Activated CD4-positive, alpha-beta T cell treated with anti-CD3 and anti-CD28 coated beads, Interleukin-2, Interleukin-4, amounts not matched to agents 100 ng/mL and 50 ng/mL, durations not matched to agents 16 hours and 8 hours (primary cell): ENCODE measurements at regions not wholly inside any gene's neighbourhood (a gene's known extent, or its start where the extent isn't known, plus 50 kb on each side); places are given as distances from the start of the nearest gene placed in this dataset.
"Not testable (repeated sequence)": the region's sequence is repeated elsewhere in the genome, so short reads cannot be mapped to it uniquely, and the experiment has no call there.

Experiments used
- DNase-seq: peaks from one replicate; pipeline ENCODE4 v3.0.0-alpha.2; 2020; ENCODE audit warnings: low spot score

DNA sequence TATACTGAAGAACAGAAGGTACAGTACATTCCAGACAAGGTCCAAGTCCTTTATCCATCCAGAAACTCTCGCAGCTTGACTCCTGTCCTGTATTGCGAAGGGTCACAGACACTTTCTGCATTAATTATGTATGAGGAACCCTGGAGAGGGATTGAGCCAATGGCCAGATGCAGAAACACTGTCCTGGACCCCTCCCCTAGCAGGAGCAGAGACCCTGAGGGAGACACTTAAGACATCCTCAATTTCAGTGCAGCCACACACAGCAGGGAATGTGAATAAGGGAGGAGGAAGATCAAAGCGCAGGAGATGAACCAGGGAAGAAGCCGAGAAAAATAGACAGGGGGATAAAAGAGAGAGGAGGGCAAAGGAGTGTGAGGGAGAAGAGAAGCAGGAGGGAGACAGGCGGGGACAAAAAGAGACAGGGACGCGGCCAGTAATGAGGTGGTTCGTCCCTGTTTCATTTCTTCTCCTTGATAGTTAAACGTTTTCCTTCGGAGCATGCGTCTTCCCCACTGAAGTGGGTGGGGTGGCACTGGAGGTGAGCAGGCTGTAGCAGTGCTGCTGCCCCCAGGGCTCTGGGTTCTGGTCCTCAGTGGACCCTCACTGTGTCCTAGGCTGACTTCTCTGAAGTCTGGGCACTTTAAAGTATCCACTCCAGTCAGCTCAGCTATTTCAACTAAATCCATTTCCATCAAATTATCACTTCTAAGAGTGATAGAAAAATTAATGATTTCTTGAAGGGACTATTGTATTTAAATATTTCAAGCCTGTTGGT is 356.4 kb upstream of the NOCT start:
- no peak for DNase-seq

DNA sequence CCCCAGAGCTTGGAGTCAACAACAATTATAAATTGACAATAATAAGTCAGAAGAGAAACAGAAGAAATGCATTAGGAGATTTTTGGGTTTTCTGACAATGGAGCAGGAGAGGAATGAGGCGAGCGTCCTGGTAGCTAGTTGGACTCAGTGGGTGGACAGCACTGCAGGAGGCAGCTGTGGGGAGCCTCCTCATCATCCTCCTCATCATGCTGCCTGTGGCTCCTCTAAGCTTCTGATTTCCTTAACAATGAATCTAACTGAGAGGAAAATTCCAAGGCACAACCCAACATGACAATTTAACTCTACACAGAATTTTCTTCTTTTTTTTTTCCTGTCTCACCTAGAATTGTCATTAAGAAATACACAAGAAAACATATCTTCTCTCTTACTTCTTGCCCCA is 357.1 kb upstream of the NOCT start:
- no peak for DNase-seq

DNA sequence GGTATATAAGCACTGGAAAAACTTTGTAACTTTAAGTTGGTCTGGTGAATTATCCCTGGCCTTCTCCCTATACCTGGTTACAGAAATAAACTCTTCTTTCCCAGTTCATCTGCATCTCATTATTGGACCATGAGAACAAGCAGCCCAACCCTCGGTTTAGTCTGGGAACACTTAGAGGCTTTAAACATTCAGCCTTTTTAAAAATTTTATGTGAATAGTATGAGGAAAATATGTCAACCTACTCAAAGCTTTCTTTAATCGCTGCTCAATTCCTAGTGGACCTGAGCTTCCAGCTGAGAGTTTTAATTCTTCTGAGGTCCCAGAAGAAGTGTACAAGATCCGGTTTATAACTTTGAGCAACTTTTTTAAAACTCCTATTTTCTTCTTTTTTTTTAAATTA is 358.6 kb upstream of the NOCT start:
- no peak for DNase-seq

DNA sequence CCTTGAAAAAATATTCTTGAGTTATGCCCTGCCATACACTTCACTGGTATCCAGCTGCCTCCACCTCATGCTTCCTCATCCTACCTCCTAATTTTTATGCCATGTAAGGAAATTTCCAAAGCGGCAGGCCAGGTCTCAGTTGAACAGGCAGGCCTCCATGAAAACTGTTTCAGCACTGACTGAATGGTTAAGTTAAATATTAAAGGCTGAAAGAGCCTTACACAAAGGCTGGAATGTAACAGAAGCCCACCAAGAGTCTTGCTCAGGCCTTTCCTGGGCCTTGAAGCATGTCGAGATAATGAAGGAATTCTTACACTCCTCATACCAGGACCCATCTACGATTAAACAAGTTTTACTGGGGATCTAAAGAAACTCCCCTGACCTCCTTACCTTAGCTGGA is 359.6 kb upstream of the NOCT start:
- no peak for DNase-seq

DNA sequence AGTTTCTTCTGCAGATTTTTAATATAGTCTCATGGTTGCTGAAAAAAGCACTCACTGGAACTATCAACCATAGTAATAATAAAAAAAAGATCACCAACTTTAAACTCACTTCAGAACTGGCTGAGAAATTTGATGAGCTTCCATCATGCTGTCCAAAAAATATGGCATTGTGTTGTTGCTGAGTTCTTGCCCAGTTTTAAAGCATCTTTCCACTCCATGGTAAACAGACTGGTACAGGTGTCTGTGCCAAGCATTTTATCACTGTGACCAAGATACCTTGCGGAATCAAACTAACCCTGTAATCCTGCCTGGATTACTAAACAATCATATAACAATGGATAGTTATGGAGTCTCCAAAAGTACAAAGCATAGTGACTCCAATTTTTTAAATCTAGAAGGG is 360.3 kb upstream of the NOCT start:
- DNase-seq = no peak

DNA sequence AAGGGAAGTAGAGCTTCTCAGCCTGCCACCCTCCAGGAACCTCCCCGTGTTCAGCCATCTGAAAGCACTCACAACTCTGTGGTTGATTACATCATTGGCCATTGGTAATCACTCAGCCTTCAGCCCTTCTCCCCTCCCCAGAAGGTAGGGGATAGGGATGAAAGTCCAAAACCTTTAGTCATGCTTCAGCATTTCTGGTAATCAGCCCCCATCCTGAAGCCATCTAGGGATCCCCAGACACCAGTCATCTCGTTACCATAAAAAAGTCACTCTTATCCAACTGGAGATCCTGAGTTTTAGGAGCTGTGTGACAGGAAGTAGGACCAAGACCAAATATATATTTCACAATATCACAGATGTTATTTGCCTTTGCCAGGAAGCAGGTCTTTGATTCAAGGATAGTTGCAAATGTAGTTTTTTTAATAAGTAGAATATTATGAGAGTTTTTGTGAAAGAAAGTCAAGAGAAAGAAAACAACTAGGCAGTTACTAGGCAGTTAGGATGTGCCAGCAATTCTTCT is 364.6 kb upstream of the NOCT start:
- DNase-seq = no peak

DNA sequence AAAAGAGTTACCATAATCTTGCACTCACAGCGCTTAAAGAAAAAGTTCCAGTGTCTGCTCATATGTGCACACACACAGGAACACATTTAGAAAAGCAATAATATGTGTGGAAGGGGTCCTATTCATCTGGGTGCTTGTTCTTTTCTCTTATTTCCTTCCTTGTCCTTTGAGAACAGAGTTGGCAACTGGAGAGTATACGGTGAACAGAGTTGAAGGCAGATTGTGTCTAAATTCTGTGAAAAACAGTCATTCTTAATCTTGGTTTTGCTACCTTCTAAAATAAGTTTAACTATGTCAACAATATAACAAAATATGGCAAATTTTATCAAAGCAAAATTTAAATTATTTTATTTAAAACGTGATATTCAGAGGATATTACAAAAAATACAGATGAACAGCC is 365.1 kb upstream of the NOCT start:
- no peak for DNase-seq

DNA sequence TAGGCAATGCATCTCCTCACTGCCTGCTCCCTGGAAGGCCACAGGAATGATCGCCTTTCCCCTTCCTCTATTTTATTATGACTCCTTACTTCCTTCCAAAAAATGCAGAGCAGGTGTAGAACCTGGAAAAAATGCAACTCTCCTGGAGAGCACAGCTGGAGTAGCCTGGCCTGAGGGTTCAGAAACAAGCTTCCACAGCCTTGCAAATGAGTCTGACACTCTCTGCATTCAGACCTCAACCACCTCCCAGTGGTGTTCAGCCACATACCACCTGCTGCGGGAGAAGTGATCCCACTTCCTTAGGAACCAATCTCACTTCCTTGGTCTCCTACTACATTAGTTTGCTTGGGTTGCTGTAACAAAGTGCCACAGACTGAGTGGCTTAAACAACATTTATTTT is 368.1 kb upstream of the NOCT start:
- DNase-seq = no peak

DNA sequence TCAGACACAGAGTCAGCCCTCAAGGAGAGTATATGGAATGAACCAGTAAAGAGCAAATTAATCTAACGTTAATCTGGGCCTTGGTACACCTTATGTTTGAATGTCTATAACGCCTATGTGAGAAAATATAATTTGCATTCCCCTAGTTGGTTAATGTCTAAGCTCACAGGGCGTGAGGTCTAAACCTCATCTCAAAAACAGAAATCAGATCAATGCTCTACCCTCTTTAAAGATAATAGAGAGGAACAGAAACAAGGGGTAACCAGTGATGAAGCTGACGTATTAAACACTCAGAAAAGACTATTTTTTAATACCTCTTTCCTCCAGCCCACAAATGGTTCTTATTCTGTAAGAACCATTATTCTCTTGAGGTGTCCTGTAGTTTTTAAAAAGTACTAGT is 369.2 kb upstream of the NOCT start:
- DNase-seq = no peak

DNA sequence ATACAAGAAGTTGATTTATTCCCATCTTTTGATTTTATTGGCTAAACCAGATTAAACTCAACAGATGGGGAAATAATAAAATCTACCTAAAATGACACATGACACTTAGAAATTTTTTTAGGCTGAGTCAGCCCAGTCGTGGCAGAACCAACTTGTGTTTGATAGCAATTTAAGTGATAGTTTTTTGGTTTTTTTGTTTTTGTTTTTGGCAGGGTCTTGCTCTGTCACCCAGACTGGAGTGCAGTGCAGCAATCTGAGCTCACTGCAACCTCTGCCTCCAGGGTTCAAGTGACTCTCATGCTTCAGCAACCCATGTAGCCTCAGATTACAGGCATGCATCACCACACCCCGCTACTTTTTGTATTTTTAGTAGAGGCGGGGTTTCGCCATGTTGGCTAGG is 370.3 kb upstream of the NOCT start:
- no peak for DNase-seq

DNA sequence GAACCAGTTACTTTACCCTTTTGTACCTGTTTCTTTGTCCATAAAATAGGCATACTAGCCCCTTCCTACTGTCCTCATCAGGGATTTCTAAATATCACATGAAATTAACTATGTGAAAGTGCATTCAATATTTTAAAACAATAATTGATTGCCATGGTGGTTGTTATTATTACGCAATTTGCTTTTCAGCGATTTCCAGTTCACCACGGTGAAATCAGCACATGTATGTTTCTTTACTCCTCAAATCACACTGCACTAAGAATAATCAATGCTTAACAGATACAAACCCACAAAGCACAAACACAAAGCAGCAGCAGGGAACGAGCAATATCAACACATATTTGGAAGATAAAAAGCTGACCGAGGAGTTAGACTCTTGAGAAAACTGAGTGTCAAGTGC is 371.3 kb upstream of the NOCT start:
- no peak for DNase-seq

DNA sequence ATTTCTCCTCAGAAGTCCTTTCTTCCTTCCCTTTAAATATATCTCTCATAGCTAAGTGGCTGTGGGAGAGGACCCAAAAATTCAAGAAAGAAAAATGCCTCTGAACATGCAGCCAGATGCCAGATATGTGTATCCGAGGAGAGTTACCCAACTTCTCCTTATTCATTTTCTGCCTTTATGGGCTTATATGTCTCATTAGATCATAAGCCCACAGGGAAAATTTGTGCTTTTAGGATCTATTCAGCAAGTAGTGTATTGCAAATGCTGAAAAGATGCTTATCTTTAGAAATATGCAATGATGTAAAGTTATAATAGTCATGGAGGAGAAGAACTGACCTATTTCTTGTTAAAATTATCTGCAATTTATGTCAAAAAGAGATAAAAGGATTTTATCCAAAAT is 371.8 kb upstream of the NOCT start:
- no peak for DNase-seq

DNA sequence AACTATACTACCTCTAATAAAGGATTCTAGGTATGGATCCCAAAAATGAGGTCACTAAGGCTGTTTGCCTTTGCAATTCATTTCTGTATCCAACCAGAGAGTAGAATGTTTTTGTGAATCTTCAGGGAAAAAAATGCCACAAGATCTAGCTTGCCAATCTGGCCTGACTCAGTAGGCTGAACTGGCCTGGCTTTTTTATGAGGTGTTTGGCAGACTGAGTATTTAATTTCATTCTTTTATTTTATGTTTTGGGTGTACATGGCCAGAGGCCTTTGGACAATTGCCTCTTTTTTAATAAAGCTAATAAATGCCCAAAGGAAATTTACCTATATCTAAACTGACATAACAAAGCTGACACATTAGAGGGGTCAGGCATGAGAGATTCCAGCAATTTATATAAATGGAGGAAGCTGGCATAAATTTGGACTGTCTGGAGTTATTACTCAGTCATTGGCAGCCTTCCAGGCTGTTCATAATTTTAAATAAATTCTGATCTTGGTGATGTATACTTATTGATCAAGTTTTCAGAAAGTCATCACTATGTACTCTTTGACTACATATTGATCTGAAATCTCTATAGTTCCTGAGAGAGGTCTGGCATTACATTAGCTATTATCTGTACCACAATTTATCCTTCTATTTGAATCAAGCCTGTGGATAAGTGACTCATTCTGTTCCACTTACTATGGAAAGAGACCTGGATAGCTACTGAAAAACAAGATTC is 376.4 kb upstream of the NOCT start:
- DNase-seq = no peak

DNA sequence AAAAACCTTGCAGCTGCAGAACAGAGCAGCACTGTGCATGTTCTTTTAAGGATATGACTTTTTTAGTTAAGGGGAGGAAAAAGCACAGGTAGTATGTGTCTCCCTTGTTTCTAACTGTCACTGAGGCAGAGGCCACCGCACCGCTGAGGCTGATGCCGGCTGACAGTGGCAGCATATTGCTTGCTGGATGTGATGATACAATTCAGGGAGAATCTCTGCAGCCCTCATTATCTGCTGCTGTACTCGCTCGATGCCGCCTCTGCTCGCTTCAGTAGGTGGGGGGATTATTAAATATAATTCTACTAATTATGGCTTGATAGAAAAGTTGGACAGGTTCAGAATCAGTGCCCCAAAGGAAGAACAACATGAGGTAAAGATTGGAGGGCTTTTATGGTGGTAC is 378.8 kb upstream of the NOCT start:
- no peak for DNase-seq

DNA sequence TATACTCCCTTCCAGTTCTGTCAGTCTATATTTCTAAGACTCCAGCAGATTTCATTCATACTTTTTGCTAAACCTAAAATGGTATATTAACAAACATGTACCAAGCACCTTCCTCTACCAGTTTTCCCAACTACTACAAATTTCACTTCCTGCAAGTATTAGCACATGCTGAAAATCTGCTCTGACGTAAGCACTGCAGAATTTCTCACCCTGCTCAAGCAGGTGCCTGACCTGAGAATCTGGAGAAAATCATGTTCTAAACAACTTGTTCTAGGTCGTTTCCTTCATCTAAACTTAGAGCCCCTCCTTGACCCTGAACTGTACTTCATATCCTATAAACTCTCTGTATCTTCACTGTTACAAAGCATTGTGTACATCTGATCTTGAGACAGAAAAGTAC is 380.7 kb upstream of the NOCT start:
- no peak for DNase-seq

DNA sequence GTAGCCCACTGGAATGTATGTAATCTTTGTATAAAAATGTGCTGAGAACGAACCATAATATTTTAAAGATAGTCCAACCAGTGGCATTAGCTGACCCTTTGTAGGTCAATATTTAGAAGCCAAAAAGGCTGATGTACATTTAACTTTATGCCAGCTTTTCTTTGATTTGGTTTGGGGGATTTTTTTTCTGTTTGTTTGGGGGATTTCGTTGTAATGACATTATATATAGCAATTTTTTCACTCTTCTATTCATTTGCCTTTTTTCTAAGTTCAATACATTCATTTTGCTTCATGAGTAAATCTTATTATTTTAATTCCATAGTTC is 382.0 kb upstream of the NOCT start:
- DNase-seq = no peak

DNA sequence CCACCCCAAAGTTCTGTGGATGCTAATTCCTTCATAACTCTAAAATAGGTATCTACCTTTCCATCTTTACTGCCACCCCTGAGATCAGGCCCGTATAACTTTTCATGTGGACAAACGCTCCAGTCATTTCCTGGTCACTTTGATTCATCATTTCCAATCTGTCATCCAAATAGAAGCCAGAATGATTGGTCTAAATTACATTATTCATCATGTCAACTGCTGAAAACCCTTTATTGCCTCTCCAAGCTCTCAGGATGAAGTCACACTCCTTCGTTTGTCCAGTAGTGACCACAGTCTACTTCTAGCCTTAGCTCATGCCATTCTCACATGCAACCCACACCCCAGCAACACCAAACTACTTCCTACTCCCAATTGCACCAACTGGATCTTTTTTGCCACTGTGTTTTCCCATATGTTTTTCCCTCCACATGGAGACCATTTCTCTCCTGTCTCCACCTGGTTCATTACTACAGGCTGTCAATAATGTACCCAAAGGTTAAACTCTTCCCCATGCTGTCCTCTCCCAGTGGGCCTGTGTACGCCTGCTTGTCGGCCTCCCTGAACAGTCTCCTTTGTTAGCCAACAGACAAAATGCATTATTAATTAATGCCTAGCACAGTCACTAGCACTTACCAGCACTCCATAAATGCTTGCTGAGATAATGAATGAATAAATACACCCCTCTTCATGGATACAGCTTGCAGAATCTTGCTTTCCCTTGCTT is 382.6 kb upstream of the NOCT start:
- no peak for DNase-seq

DNA sequence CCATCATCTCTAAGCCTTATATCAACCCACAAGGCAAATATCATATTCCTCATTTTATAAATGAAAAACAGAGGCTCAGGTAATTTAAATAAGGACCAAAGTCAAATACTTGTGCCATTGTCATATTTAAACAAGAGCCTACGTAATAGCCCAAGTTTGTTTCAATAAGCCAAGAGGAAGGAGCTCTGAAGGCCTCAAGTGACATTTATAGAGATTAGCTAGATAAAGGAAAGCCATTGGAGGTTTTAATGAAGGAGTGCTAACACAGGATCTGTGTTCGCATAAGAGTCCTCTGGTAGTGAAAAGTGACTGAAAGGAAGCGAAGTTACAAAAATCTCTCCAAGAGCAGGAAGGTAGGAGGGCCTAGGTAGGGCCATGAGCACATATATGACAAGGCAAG is 384.9 kb upstream of the NOCT start:
- no peak for DNase-seq

DNA sequence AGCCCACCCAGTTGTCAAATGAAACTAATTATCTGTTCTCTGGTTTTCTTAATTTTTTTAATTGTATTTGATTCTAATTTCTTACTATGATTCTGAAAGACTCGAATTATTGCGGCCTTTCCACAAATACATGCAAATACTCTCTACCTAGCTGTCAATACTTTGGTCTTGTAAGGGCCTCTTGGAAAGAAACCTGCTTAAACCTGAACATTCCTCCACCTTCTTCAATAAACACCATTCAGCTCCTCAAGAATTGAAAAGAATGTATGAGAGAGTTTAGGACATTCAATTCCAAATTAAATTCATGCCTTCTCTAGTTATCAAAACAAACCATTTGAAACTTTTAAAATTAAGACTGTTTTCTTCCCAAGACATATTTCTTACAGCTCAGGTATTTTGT is 385.9 kb upstream of the NOCT start:
- DNase-seq = no peak

DNA sequence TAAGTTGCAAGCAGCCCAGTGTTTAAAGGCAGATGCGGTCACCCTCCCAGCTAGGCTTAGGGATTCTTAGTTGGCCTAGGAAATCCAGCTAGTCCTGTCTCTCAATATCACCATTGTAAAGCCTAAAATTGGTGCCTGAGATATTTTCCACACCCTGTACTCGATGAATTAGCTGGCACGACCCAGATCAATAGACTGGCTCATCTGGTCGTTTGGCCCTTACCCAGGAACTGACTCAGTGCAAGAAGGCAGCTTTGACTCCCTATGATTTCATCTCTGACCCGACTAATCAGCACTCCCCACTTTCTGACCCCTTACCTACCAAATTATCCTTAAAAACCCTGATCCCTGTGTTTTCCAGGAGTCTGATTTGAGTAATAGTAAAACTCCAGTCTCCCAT is 384.9 kb upstream of the SLC7A11 start:
- DNase-seq = no peak

DNA sequence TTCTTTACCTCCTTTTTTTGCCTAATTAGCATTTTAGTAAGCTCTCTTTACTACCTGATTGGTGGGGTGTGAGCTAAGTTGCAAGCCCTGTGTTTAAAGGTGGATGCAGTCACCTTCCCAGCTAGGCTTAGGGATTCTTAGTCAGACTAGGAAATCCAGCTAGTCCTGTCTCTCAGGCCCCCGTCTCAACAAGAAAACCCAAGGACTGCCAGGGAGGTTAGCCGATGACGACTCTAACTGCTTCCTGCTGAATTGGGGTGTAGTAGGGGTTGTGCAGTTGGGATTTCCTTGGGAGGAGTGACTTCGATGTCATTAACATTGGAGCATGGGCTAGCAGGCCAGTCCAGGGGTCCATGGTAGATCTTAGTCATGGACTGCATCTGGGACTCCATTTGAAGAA is 380.2 kb upstream of the SLC7A11 start:
- not testable (repeated sequence) for DNase-seq

DNA sequence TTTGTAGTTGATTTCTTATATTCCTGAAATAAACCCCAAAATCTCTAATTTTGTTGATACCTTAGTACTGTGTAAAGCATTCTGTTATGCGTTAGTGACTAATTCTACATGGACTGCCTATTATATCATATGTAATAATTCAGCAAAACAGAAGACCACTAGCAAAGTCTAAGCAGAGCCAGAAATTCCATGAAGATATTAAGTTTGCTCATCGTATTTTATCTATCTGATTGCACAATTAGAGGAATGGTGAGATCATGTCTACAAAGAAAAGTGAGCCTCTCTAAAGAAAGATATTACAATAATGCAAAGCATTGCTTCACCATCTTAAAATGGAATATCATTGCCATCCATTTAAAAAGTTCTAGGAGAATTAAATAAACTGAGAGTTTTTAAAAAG is 374.6 kb upstream of the SLC7A11 start:
- no peak for DNase-seq
